ENCODE measurements at regions not wholly inside any gene's neighbourhood (a gene's known extent, or its start where the extent isn't known, plus 50 kb on each side); places are given as distances from the start of the nearest gene placed in this dataset.

GRCh38 chr4:180727478-180727877 is 1515.7 kb upstream of the TENM3 start:
- Mint-ChIP-seq H3K9me3 (ENCODE audit: unreplicated experiment) (no peaks in the 10 kb centered on the region), H3K27ac (ENCODE audit: unreplicated experiment) (no peak overlapping the region), H3K4me1 (ENCODE audit: unreplicated experiment) (no peaks in the 10 kb centered on the region), H3K4me3 (ENCODE audit: unreplicated experiment) (no peak overlapping the region), H3K27me3 (ENCODE audit: unreplicated experiment) (no peaks in the 10 kb centered on the region), H3K36me3 (ENCODE audit: unreplicated experiment) (no peaks in the 10 kb centered on the region)
- TF ChIP-seq CTCF (IDR thresholded peaks at IDR 0.05): no peak
- no peak for DNase-seq (ENCODE audit: extremely low spot score, unreplicated experiment)

GRCh38 chr4:180734753-180735432 is 1508.3 kb upstream of the TENM3 start:
- no peaks in the 10 kb centered on the region for H3K36me3 Mint-ChIP-seq (ENCODE audit: unreplicated experiment)
- no peaks in the 10 kb centered on the region for H3K4me1 Mint-ChIP-seq (ENCODE audit: unreplicated experiment)
- no peak for TF ChIP-seq CTCF (IDR thresholded peaks at IDR 0.05)
- DNase-seq (ENCODE audit: extremely low spot score, unreplicated experiment): no peak
- H3K27ac Mint-ChIP-seq (ENCODE audit: unreplicated experiment): no peak overlapping the region
- H3K27me3 Mint-ChIP-seq (ENCODE audit: unreplicated experiment): no peaks in the 10 kb centered on the region
- no peaks in the 10 kb centered on the region for H3K9me3 Mint-ChIP-seq (ENCODE audit: unreplicated experiment)
- no peak overlapping the region for H3K4me3 Mint-ChIP-seq (ENCODE audit: unreplicated experiment)

- Mint-ChIP-seq H3K9me3 (ENCODE audit: unreplicated experiment) (no peaks in the 10 kb centered on the region), H3K4me3 (ENCODE audit: unreplicated experiment) (no peak overlapping the region), H3K27ac (ENCODE audit: unreplicated experiment) (no peak overlapping the region), H3K27me3 (ENCODE audit: unreplicated experiment) (peaks cover 3% of the 10 kb centered on the region), H3K4me1 (ENCODE audit: unreplicated experiment) (no peaks in the 10 kb centered on the region), H3K36me3 (ENCODE audit: unreplicated experiment) (no peaks in the 10 kb centered on the region)
- DNase-seq (ENCODE audit: extremely low spot score, unreplicated experiment): no peak
- no peak for TF ChIP-seq CTCF (IDR thresholded peaks at IDR 0.05)
These were observed 1501.5 kb upstream of the TENM3 start for GRCh38 chr4:180741703-180742102.

- H3K4me3 Mint-ChIP-seq (ENCODE audit: unreplicated experiment): no peak overlapping the region
- no peak for DNase-seq (ENCODE audit: extremely low spot score, unreplicated experiment)
- H3K27me3 Mint-ChIP-seq (ENCODE audit: unreplicated experiment): peaks cover 3% of the 10 kb centered on the region
- H3K9me3 Mint-ChIP-seq (ENCODE audit: unreplicated experiment): no peaks in the 10 kb centered on the region
- no peaks in the 10 kb centered on the region for H3K4me1 Mint-ChIP-seq (ENCODE audit: unreplicated experiment)
- H3K36me3 Mint-ChIP-seq (ENCODE audit: unreplicated experiment): no peaks in the 10 kb centered on the region
- TF ChIP-seq CTCF (IDR thresholded peaks at IDR 0.05): no peak
- no peak overlapping the region for H3K27ac Mint-ChIP-seq (ENCODE audit: unreplicated experiment)
These were observed 1498.2 kb upstream of the TENM3 start for GRCh38 chr4:180745019-180745418.

- DNase-seq (ENCODE audit: extremely low spot score, unreplicated experiment): no peak
- H3K27me3 Mint-ChIP-seq (ENCODE audit: unreplicated experiment): no peaks in the 10 kb centered on the region
- no peak overlapping the region for H3K27ac Mint-ChIP-seq (ENCODE audit: unreplicated experiment)
- H3K36me3 Mint-ChIP-seq (ENCODE audit: unreplicated experiment): no peaks in the 10 kb centered on the region
- no peak for TF ChIP-seq CTCF (IDR thresholded peaks at IDR 0.05)
- no peak overlapping the region for H3K4me3 Mint-ChIP-seq (ENCODE audit: unreplicated experiment)
- H3K9me3 Mint-ChIP-seq (ENCODE audit: unreplicated experiment): peaks cover 4% of the 10 kb centered on the region
- peaks cover 3% of the 10 kb centered on the region for H3K4me1 Mint-ChIP-seq (ENCODE audit: unreplicated experiment)
These were observed 1492.2 kb upstream of the TENM3 start for GRCh38 chr4:180751009-180751408.

Data from osteocyte (in vitro differentiated cells).